ENCODE measurements at regions not wholly inside any gene's neighbourhood (a gene's known extent, or its start where the extent isn't known, plus 50 kb on each side); places are given as distances from the start of the nearest gene placed in this dataset.

GRCh38 chr20:6524305-6524704, 243.2 kb upstream of the BMP2 start:
- H3K36me3 Mint-ChIP-seq = no peaks in the 10 kb centered on the region

GRCh38 chr20:6519556-6519955, 247.9 kb upstream of the BMP2 start:
- Mint-ChIP-seq H3K9me3 (peaks cover 40% of the 10 kb centered on the region), H3K4me1 (no peaks in the 10 kb centered on the region), H3K36me3 (no peaks in the 10 kb centered on the region), H3K27me3 (no peaks in the 10 kb centered on the region), H3K4me3 (no peak overlapping the region), H3K27ac (no peak overlapping the region)

More at GRCh38 chr20:6524305-6524704, 243.2 kb upstream of the BMP2 start:
- no peak overlapping the region for H3K27ac Mint-ChIP-seq
- H3K27me3 Mint-ChIP-seq = no peaks in the 10 kb centered on the region
- no peaks in the 10 kb centered on the region for H3K4me1 Mint-ChIP-seq
- peaks cover 44% of the 10 kb centered on the region for H3K9me3 Mint-ChIP-seq
- H3K4me3 Mint-ChIP-seq = no peak overlapping the region

- Mint-ChIP-seq H3K4me1 (no peaks in the 10 kb centered on the region), H3K4me3 (no peak overlapping the region), H3K27me3 (no peaks in the 10 kb centered on the region), H3K9me3 (peaks cover 14% of the 10 kb centered on the region), H3K36me3 (no peaks in the 10 kb centered on the region), H3K27ac (no peak overlapping the region)
Measured at GRCh38 chr20:6515261-6515660, 252.2 kb upstream of the BMP2 start.

- Mint-ChIP-seq H3K9me3 (peaks cover 10% of the 10 kb centered on the region), H3K27me3 (no peaks in the 10 kb centered on the region), H3K27ac (no peak overlapping the region), H3K36me3 (no peaks in the 10 kb centered on the region), H3K4me1 (no peaks in the 10 kb centered on the region), H3K4me3 (no peak overlapping the region)
Measured at GRCh38 chr20:6513599-6513998, 253.9 kb upstream of the BMP2 start.

GRCh38 chr20:6509374-6509773, 258.1 kb upstream of the BMP2 start:
- no peak overlapping the region for H3K27ac Mint-ChIP-seq
- no peaks in the 10 kb centered on the region for H3K36me3 Mint-ChIP-seq
- no peaks in the 10 kb centered on the region for H3K27me3 Mint-ChIP-seq
- peaks cover 10% of the 10 kb centered on the region for H3K9me3 Mint-ChIP-seq
- H3K4me1 Mint-ChIP-seq = no peaks in the 10 kb centered on the region
- no peak overlapping the region for H3K4me3 Mint-ChIP-seq

GRCh38 chr20:6506906-6507305, 260.6 kb upstream of the BMP2 start:
- Mint-ChIP-seq H3K36me3 (no peaks in the 10 kb centered on the region), H3K27me3 (peaks cover 1% of the 10 kb centered on the region), H3K9me3 (peaks cover 10% of the 10 kb centered on the region), H3K4me3 (no peak overlapping the region), H3K27ac (no peak overlapping the region), H3K4me1 (no peaks in the 10 kb centered on the region)

GRCh38 chr20:6504826-6505225, 262.7 kb upstream of the BMP2 start:
- H3K27ac Mint-ChIP-seq = no peak overlapping the region
- H3K4me3 Mint-ChIP-seq = no peak overlapping the region
- H3K27me3 Mint-ChIP-seq = peaks cover 1% of the 10 kb centered on the region
- no peaks in the 10 kb centered on the region for H3K4me1 Mint-ChIP-seq
- no peaks in the 10 kb centered on the region for H3K36me3 Mint-ChIP-seq
- H3K9me3 Mint-ChIP-seq = peaks cover 6% of the 10 kb centered on the region

- peaks cover 1% of the 10 kb centered on the region for H3K27me3 Mint-ChIP-seq
- no peak overlapping the region for H3K4me3 Mint-ChIP-seq
- no peaks in the 10 kb centered on the region for H3K36me3 Mint-ChIP-seq
- H3K4me1 Mint-ChIP-seq = no peaks in the 10 kb centered on the region
- no peak overlapping the region for H3K27ac Mint-ChIP-seq
- no peaks in the 10 kb centered on the region for H3K9me3 Mint-ChIP-seq
Measured at GRCh38 chr20:6504179-6504578, 263.3 kb upstream of the BMP2 start.

- no peaks in the 10 kb centered on the region for H3K4me1 Mint-ChIP-seq
- H3K36me3 Mint-ChIP-seq = no peaks in the 10 kb centered on the region
- no peaks in the 10 kb centered on the region for H3K9me3 Mint-ChIP-seq
- no peak overlapping the region for H3K27ac Mint-ChIP-seq
- H3K4me3 Mint-ChIP-seq = no peak overlapping the region
- H3K27me3 Mint-ChIP-seq = peaks cover 1% of the 10 kb centered on the region
Measured at GRCh38 chr20:6502999-6503398, 264.5 kb upstream of the BMP2 start.

- no peaks in the 10 kb centered on the region for H3K36me3 Mint-ChIP-seq
- H3K4me1 Mint-ChIP-seq = no peaks in the 10 kb centered on the region
- no peak overlapping the region for H3K4me3 Mint-ChIP-seq
- no peak overlapping the region for H3K27ac Mint-ChIP-seq
- peaks cover 1% of the 10 kb centered on the region for H3K27me3 Mint-ChIP-seq
- H3K9me3 Mint-ChIP-seq = no peaks in the 10 kb centered on the region
Measured at GRCh38 chr20:6502219-6502618, 265.3 kb upstream of the BMP2 start.

GRCh38 chr20:6501061-6501460, 266.4 kb upstream of the BMP2 start:
- Mint-ChIP-seq H3K4me3 (no peak overlapping the region), H3K9me3 (peaks cover 7% of the 10 kb centered on the region), H3K36me3 (no peaks in the 10 kb centered on the region), H3K4me1 (no peaks in the 10 kb centered on the region), H3K27ac (no peak overlapping the region), H3K27me3 (peaks cover 1% of the 10 kb centered on the region)

GRCh38 chr20:6499566-6499965, 267.9 kb upstream of the BMP2 start:
- H3K4me1 Mint-ChIP-seq = no peaks in the 10 kb centered on the region
- H3K4me3 Mint-ChIP-seq = no peak overlapping the region
- peaks cover 8% of the 10 kb centered on the region for H3K9me3 Mint-ChIP-seq
- no peaks in the 10 kb centered on the region for H3K36me3 Mint-ChIP-seq
- H3K27ac Mint-ChIP-seq = no peak overlapping the region
- peaks cover 1% of the 10 kb centered on the region for H3K27me3 Mint-ChIP-seq

- no peaks in the 10 kb centered on the region for H3K4me1 Mint-ChIP-seq
- H3K27ac Mint-ChIP-seq = no peak overlapping the region
- H3K36me3 Mint-ChIP-seq = no peaks in the 10 kb centered on the region
- H3K9me3 Mint-ChIP-seq = peaks cover 8% of the 10 kb centered on the region
- H3K4me3 Mint-ChIP-seq = no peak overlapping the region
- no peaks in the 10 kb centered on the region for H3K27me3 Mint-ChIP-seq
Measured at GRCh38 chr20:6496874-6497273, 270.6 kb upstream of the BMP2 start.

GRCh38 chr20:6495907-6496306, 271.6 kb upstream of the BMP2 start:
- Mint-ChIP-seq H3K27ac (no peak overlapping the region), H3K4me1 (no peaks in the 10 kb centered on the region), H3K27me3 (no peaks in the 10 kb centered on the region), H3K9me3 (peaks cover 8% of the 10 kb centered on the region), H3K36me3 (no peaks in the 10 kb centered on the region), H3K4me3 (no peak overlapping the region)

GRCh38 chr20:6492271-6493055, 275.0 kb upstream of the BMP2 start:
- Mint-ChIP-seq H3K9me3 (peaks cover 8% of the 10 kb centered on the region), H3K4me3 (no peak overlapping the region), H3K27me3 (no peaks in the 10 kb centered on the region), H3K4me1 (no peaks in the 10 kb centered on the region), H3K27ac (no peak overlapping the region), H3K36me3 (no peaks in the 10 kb centered on the region)

GRCh38 chr20:6490849-6491248, 276.6 kb upstream of the BMP2 start:
- Mint-ChIP-seq H3K36me3 (no peaks in the 10 kb centered on the region), H3K27me3 (no peaks in the 10 kb centered on the region), H3K9me3 (no peaks in the 10 kb centered on the region), H3K4me3 (no peak overlapping the region), H3K27ac (no peak overlapping the region), H3K4me1 (no peaks in the 10 kb centered on the region)

Data from activated naive CD4-positive, alpha-beta T cell treated with anti-CD3 and anti-CD28 coated beads, Interleukin-2, amount 50 U/mL, for 24 hours (primary cell).